HAP-1 (cell line): ENCODE measurements at regions not wholly inside any gene's neighbourhood (a gene's known extent, or its start where the extent isn't known, plus 50 kb on each side); places are given as distances from the start of the nearest gene placed in this dataset.

Source experiments
- DNase-seq, 2 experiments: peaks; one replicate each; pipeline ENCODE4 v3.0.0-alpha.2; 2016 to 2020; ENCODE audit warnings: low spot score in 2 of 2
- H3K27me3 ChIP-seq: fragments of 250-450 bp; sonication (Bioruptor Pico); 2 replicates; pipeline ENCODE4 v1.5.1; 2020; ENCODE audit warnings: low read depth, mild to moderate bottlenecking, moderate library complexity
- H3K36me3 ChIP-seq: fragments of 250-450 bp; sonication (Bioruptor Pico); replicated peaks from 2 replicates; pipeline ENCODE4 v1.5.1; 2020; ENCODE audit warnings: mild to moderate bottlenecking
- H3K4me1 ChIP-seq: fragments of 250-450 bp; sonication (Bioruptor Pico); 2 replicates; pipeline ENCODE4 v1.5.1; 2020; ENCODE audit warnings: mild to moderate bottlenecking
- H3K4me3 ChIP-seq: fragments of 250-450 bp; sonication (Bioruptor Pico); 2 replicates; pipeline ENCODE4 v1.5.1; 2020; ENCODE audit warnings: mild to moderate bottlenecking, moderate library complexity
- H3K9me3 ChIP-seq: fragments of 250-450 bp; sonication (Bioruptor Pico); 2 replicates; pipeline ENCODE4 v1.5.1; 2020; ENCODE audit warnings: mild to moderate bottlenecking, moderate library complexity
- in situ Hi-C: fragments of 300-500 bp; cut with MboI; formaldehyde crosslinking; loops from 3 replicates; pipeline ENCODE4 v1.14.3; 2020; ENCODE audit warnings: low sequenced_read_pairs, inconsistent platforms, mixed read lengths

GRCh38 chr2:5751873-5752482, 59.8 kb downstream of the SOX11 start:
- in situ Hi-C loops, result no loop called here
- Histone ChIP-seq H3K27me3 (no peaks in the 10 kb centered on the region), H3K36me3 (no peaks in the 10 kb centered on the region), H3K9me3 (no peaks in the 10 kb centered on the region), H3K4me3 (no peak overlapping the region), H3K4me1 (no peaks in the 10 kb centered on the region)
- no peak for DNase-seq

GRCh38 chr2:5756272-5756671, 64.1 kb downstream of the SOX11 start:
- DNase-seq, result no peak
- Histone ChIP-seq H3K27me3 (no peaks in the 10 kb centered on the region), H3K9me3 (no peaks in the 10 kb centered on the region), H3K4me1 (no peaks in the 10 kb centered on the region), H3K4me3 (no peak overlapping the region), H3K36me3 (no peaks in the 10 kb centered on the region)
- in situ Hi-C loops, result no loop called here

- Histone ChIP-seq H3K4me3 (no peak overlapping the region), H3K27me3 (no peaks in the 10 kb centered on the region), H3K4me1 (no peaks in the 10 kb centered on the region), H3K9me3 (no peaks in the 10 kb centered on the region; the same call in 1 of the 2 replicates), H3K36me3 (no peaks in the 10 kb centered on the region)
- no peak for DNase-seq
- in situ Hi-C loops, result no loop called here
Observed at GRCh38 chr2:5758346-5758745, 66.2 kb downstream of the SOX11 start.

GRCh38 chr2:5759949-5760348, 67.8 kb downstream of the SOX11 start:
- Histone ChIP-seq H3K36me3 (no peaks in the 10 kb centered on the region), H3K4me3 (no peak overlapping the region), H3K9me3 (no peaks in the 10 kb centered on the region; the same call in none of the 2 replicates), H3K27me3 (no peaks in the 10 kb centered on the region), H3K4me1 (no peaks in the 10 kb centered on the region)
- in situ Hi-C loops, result no loop called here
- no peak for DNase-seq

GRCh38 chr2:5763531-5763930, 71.3 kb downstream of the SOX11 start:
- DNase-seq, result no peak
- H3K36me3 ChIP-seq, result no peaks in the 10 kb centered on the region
- in situ Hi-C loops, result no loop called here
- no peaks in the 10 kb centered on the region for H3K4me1 ChIP-seq
- no peaks in the 10 kb centered on the region; the same call in none of the 2 replicates for H3K9me3 ChIP-seq
- no peak overlapping the region for H3K4me3 ChIP-seq
- no peaks in the 10 kb centered on the region for H3K27me3 ChIP-seq

GRCh38 chr2:5764041-5764440, 71.9 kb downstream of the SOX11 start:
- Histone ChIP-seq H3K4me3 (no peak overlapping the region), H3K4me1 (no peaks in the 10 kb centered on the region), H3K9me3 (no peaks in the 10 kb centered on the region; the same call in none of the 2 replicates), H3K36me3 (no peaks in the 10 kb centered on the region), H3K27me3 (no peaks in the 10 kb centered on the region)
- in situ Hi-C loops, result no loop called here
- no peak for DNase-seq

GRCh38 chr2:5766056-5766455, 73.9 kb downstream of the SOX11 start:
- Histone ChIP-seq H3K4me1 (no peaks in the 10 kb centered on the region), H3K4me3 (no peak overlapping the region), H3K27me3 (no peaks in the 10 kb centered on the region), H3K36me3 (no peaks in the 10 kb centered on the region), H3K9me3 (no peaks in the 10 kb centered on the region; the same call in none of the 2 replicates)
- in situ Hi-C loops, result no loop called here
- no peak for DNase-seq

- no peaks in the 10 kb centered on the region; the same call in none of the 2 replicates for H3K9me3 ChIP-seq
- in situ Hi-C loops, result no loop called here
- H3K36me3 ChIP-seq, result no peaks in the 10 kb centered on the region
- no peak for DNase-seq
- no peak overlapping the region for H3K4me3 ChIP-seq
- no peaks in the 10 kb centered on the region for H3K4me1 ChIP-seq
- no peaks in the 10 kb centered on the region for H3K27me3 ChIP-seq
Observed at GRCh38 chr2:5766561-5766960, 74.4 kb downstream of the SOX11 start.

- Histone ChIP-seq H3K4me3 (no peak overlapping the region), H3K27me3 (no peaks in the 10 kb centered on the region), H3K9me3 (no peaks in the 10 kb centered on the region), H3K4me1 (no peaks in the 10 kb centered on the region), H3K36me3 (no peaks in the 10 kb centered on the region)
- in situ Hi-C loops, result no loop called here
- no peak for DNase-seq
Observed at GRCh38 chr2:5777131-5777535, 84.9 kb downstream of the SOX11 start.

- in situ Hi-C loops, result no loop called here
- H3K9me3 ChIP-seq, result no peaks in the 10 kb centered on the region
- no peak for DNase-seq
- no peak overlapping the region for H3K4me3 ChIP-seq
- no peaks in the 10 kb centered on the region for H3K36me3 ChIP-seq
- H3K27me3 ChIP-seq, result no peaks in the 10 kb centered on the region
- no peaks in the 10 kb centered on the region for H3K4me1 ChIP-seq
Observed at GRCh38 chr2:5781679-5782078, 89.5 kb downstream of the SOX11 start.

GRCh38 chr2:5782103-5782502, 89.9 kb downstream of the SOX11 start:
- Histone ChIP-seq H3K4me1 (no peaks in the 10 kb centered on the region), H3K9me3 (no peaks in the 10 kb centered on the region), H3K27me3 (no peaks in the 10 kb centered on the region), H3K4me3 (no peak overlapping the region), H3K36me3 (no peaks in the 10 kb centered on the region)
- in situ Hi-C loops, result no loop called here
- no peak for DNase-seq

- H3K4me1 ChIP-seq, result no peaks in the 10 kb centered on the region
- no peaks in the 10 kb centered on the region for H3K36me3 ChIP-seq
- in situ Hi-C loops, result no loop called here
- H3K27me3 ChIP-seq, result no peaks in the 10 kb centered on the region
- H3K4me3 ChIP-seq, result no peak overlapping the region
- no peak for DNase-seq
- H3K9me3 ChIP-seq, result no peaks in the 10 kb centered on the region
Observed at GRCh38 chr2:5788447-5788846, 96.3 kb downstream of the SOX11 start.

GRCh38 chr2:5791371-5791770, 99.2 kb downstream of the SOX11 start:
- in situ Hi-C loops, result no loop called here
- Histone ChIP-seq H3K9me3 (no peaks in the 10 kb centered on the region), H3K4me1 (no peaks in the 10 kb centered on the region), H3K4me3 (no peak overlapping the region), H3K36me3 (no peaks in the 10 kb centered on the region), H3K27me3 (no peaks in the 10 kb centered on the region)
- no peak for DNase-seq

- in situ Hi-C loops, result no loop called here
- H3K4me3 ChIP-seq, result no peak overlapping the region
- no peaks in the 10 kb centered on the region for H3K4me1 ChIP-seq
- H3K27me3 ChIP-seq, result no peaks in the 10 kb centered on the region
- H3K9me3 ChIP-seq, result no peaks in the 10 kb centered on the region
- DNase-seq, result no peak
- H3K36me3 ChIP-seq, result no peaks in the 10 kb centered on the region
Observed at GRCh38 chr2:5794012-5794411, 101.8 kb downstream of the SOX11 start.

- H3K27me3 ChIP-seq, result no peaks in the 10 kb centered on the region
- no peak overlapping the region for H3K4me3 ChIP-seq
- H3K4me1 ChIP-seq, result no peaks in the 10 kb centered on the region
- H3K9me3 ChIP-seq, result no peaks in the 10 kb centered on the region; the same call in 1 of the 2 replicates
- H3K36me3 ChIP-seq, result no peaks in the 10 kb centered on the region
- no peak for DNase-seq
- in situ Hi-C loops, result no loop called here
Observed at GRCh38 chr2:5798084-5798483, 105.9 kb downstream of the SOX11 start.
